GM19328 (cell line): ENCODE measurements at regions not wholly inside any gene's neighbourhood (a gene's known extent, or its start where the extent isn't known, plus 50 kb on each side); places are given as distances from the start of the nearest gene placed in this dataset.
"Not testable (repeated sequence)": the region's sequence is repeated elsewhere in the genome, so short reads cannot be mapped to it uniquely, and the experiment has no call there.

Experiments used
- ATAC-seq: cut with Tn5 transposase; IDR thresholded peaks from one replicate; pipeline ENCODE4 v1.9.1; 2021; ENCODE audit warnings: mild to moderate bottlenecking, moderate library complexity; ENCODE audit not compliant: unreplicated experiment

DNA sequence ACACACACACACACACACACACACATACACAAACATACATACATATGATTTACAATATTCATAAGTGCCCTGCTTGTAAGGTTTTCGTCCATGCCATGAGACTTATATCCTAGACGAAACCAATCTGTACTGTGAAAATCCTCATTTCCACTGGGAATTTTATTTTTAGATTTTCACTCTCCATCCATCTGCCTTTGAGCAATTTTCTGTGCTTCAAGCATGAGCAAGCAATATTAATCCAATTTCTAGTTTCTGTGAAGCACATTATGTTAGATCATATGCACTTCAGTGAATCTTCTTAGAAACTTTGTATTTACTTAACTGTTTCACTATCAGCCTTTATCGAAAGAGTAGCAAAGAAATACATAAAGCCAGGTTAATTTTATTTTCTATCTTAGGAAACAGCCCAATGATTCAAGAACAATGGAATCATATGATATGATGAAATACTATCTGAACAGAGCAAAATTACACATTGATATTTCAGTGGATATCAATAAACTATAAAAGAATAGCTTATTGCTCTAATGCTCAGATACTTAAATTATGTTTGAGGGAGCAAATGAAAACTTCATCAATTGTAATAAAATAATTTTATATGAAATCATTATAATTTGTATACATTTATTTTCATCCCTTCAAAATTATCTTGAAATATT, 1100.7 kb upstream of the MIR17HG start:
- no peak for ATAC-seq

DNA sequence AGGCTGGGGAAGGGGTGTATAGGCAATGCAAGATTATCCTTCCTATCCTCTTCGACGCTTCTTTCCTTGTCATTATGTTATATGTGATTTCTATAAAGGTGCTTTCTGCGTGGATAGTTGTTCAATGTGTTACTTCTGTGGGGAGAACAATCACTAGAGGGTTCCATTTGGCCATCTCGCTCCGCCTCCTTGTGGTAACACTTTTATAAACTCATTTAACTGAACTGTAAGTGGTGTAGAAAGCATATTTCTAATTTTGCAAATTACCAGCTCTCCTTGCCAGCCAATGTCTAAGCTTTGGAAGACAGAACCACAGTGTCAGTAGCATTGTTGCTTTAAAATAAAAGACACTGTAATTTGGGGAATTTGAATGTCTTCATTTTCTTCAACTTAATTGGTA, 1093.7 kb upstream of the MIR17HG start:
- no peak for ATAC-seq

DNA sequence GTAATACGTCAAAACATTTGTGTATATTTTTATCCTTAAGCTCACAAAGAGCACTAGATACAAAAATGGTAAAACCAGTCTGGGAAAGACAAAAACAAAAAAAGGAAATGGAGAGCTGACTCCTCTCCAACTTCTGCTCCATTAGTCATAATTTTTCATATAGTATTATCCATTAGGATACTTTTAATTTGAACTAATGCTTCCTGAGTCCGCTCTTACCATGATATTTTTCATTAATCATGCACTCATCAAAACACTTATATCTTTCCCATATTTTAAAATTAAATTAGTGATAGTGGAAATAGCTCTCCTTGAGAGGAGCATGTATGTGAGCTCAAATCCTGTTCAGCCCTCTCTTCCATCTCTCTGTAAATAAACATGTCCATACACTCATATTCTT, 1093.0 kb upstream of the MIR17HG start:
- ATAC-seq: no peak

DNA sequence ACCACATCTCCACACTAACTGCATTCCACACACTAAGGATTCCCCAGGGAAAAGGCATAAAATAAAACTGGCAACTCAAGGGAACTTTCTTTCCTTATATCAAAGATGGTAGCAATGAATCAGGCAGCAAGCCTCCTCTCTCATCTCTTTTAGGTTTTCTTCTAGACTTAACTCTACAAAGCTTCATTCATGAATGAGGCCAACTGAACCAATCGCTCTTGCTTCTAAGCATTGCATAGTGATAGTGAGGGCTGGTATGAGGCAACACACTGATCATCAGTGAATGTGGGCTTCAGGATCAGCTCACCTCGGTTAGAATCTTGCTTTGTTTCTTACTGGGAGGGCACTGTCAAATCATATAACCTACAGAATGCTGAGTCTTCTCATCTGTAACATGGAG, 1090.7 kb upstream of the MIR17HG start:
- ATAC-seq: no peak

DNA sequence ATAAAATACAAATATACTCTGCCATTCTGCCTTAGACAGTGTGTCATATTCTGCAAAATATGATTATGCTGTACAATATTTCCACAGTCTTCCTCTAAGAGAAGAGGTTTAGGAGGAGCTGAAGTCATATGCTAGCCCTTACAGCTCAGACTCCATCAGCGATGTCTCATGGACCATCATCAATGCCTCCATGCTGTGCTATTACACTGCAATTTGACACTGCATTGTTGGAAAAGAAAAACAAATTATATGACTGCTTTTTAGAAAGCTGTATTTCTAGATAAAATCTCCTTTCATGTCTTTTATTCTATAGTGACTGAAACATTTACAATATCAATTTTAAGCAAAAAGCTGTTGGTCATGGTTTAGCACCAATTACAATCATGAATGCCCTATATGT, 1089.4 kb upstream of the MIR17HG start:
- no peak for ATAC-seq

DNA sequence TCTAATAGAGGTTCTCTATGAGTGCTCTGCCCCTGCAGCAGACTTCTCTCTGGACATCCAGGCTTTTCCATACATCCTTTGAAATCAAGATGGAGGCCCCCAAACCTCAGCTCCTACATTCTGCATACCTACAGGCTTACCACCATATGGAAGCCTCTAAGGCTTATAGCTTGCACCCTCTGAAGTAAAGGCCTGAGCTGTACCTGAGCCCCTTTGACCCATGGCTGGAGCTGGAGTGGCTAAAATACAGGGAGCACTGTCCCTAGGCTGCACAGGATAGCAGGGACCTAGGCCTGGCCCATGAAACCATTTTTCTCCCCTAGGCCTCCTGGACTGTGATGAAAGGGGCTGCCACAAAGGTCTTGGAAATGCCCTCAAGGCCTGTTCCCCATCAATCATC, 1086.1 kb upstream of the MIR17HG start:
- ATAC-seq: no peak

DNA sequence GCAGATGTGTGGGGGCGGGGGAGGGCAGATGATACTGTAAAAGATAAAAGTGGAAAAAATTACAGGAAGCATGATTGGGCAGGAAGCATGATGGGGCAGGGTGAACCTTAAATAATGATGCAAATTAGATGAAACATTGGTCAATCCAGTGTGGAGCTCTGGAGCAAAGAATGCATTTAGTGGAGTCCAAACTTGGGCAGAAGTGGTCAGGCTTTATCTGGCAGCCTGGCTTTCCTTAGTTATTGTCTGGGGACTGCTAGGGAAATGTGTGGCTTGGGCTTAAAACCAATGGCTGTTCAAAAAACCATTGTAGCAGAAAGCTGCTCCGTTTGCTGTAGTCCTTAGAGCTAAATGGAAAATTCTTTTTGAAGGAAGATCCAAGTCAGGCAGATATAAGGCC, 1077.3 kb upstream of the MIR17HG start:
- ATAC-seq: no peak

DNA sequence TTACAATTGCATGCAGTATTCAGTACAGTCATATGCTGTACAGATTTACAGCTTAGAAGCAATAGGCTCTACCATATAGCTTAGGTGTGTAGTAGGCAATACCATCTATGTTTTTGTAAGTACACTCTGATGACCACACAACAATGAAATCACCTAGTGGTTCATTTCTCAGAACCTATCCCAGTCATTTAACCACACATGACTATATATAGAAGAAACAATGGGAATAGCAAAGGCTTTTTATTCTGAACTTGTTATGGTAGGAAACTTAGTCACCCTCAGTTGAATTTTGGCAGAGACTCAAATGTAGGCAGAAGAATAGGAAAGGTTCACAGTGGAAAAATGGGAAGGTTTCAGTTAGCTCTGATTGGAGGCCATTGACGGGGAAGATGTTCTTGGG, 1075.1 kb upstream of the MIR17HG start:
- ATAC-seq: no peak

DNA sequence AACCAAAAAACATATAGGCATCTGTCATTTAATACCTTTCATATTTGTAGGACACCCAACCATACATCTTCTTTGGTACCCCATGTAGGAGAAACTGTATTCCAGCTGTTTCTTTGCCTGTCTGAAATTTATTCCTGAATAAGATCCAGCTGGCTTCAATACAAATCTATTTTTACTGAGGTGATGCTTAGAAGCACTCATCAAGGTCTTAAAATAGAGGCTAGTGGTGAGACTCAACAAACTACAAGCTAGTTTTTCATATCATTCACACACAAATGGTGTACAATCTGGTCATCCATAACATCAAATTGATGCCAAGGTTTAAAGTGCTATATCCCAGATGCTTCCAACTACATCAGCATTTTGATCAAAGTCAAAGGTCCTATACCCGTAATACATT, 1071.3 kb upstream of the MIR17HG start:
- no peak for ATAC-seq

DNA sequence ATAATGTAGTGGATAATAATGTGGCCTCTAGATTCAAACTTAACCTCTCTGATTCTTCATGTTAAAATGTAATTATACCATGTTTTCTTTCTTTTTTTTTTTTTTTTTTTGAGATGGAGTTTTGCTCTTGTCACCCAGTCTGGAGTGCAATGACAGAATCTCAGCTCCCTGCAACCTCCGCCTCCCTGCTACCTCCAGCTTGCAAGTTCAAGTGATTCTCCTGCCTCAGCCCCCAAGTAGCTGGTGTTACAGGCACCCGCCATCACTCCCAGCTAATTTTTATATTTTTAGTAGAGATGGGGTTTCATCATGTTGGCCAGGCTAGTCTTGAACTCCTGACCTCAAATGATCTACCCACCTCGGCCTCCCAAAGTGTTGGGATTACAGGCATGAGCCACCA, 1069.3 kb upstream of the MIR17HG start:
- not testable (repeated sequence) for ATAC-seq

DNA sequence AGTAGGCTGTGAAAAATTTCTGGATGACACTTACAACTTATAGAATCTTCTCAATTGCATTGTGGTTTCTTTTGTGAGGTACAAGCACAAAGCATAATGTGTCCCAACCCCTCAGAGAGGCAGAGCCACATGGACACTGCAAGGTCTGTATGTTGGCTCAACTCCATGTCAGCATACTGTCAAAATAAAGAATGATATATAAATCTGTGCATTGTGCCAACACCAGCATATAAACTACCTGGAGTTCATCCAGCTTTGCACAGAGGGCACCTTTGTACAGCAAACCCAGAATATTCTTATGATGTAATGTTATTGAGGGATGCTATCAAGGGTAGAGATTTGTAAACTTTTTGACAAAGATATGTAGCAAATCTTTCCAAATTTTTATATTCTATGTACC, 1065.8 kb upstream of the MIR17HG start:
- ATAC-seq: no peak

DNA sequence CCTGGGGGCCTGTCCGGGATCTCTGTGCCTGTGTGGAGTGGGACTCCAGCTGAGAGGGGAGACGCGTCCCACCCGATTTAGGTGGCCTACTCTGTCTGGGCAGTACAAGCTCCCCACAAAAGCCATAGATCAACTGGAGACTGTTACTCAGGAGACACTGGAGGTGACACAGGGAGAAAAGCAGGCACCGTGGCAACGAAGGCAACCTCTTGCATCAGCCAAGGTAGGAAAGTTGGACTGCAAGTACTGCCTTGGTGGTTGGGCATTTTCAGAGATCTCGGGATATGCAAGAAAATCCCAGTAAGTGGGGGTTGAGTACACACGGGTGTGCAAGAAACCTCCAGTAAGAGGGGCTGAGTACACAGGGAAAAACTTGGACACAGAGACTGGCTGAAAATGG, 1060.0 kb upstream of the MIR17HG start:
- no peak for ATAC-seq

DNA sequence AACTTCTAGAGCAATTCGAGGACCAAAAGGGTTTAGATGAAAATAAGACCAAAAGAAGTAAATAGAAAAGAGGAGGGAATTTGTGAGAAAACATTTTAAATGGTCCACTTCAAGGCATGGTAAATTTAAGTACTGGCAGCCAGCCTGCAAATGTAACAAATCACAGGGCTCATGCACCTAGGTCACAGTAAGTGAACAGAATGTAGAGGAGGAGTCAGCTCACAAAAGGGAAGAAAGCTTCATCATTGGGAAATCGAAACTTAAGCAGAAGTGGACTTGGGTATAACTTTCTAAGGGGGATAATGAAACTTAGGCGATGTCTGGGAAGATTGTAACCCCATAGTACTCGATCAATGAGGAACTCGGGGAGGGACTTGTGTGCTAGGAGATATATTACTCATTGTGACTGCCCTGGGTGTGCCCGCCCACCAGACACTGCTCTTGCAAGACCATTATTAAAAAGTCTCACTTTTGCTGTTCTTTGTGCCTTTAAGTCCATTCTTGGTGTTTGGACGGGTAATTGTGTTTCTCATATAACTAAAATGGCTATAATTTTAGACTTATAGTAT, 1053.6 kb upstream of the MIR17HG start:
- ATAC-seq: no peak

DNA sequence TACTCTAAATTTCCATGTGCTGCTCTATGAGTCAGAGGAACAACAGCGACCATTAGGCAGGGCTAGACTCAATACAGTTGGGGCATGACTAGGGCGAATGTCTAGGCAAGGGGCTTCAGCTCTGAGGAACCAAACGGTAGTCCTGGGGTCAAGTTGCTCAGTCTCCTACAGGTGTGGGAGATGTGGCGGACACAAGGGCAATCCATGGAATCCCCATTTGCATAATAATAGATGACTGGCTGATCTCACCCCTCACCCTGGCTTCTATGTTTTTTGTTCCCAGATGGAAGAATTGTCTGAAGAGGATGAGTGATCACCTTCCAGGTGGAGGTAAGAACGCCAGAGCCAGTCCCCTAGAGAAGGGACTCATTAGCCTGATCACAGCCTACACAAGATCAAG, 1048.2 kb upstream of the MIR17HG start:
- no peak for ATAC-seq

DNA sequence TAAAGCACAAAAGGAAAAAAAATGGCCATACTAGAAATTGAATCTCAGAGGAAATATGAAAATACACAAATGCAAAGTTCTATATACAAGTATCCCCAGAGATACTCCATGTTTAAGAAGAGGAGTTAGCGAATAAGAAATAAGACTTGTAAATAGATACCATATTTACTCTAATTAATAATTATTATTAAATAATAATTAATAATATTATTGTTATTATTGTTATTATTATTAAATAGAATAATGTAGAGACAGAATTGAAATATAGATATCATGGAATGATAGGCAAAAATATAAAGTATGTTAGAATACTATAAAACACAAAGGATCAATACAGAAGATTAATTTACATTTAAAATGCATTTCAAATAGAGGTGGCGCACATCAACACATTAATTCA, 1047.5 kb upstream of the MIR17HG start:
- ATAC-seq: no peak

DNA sequence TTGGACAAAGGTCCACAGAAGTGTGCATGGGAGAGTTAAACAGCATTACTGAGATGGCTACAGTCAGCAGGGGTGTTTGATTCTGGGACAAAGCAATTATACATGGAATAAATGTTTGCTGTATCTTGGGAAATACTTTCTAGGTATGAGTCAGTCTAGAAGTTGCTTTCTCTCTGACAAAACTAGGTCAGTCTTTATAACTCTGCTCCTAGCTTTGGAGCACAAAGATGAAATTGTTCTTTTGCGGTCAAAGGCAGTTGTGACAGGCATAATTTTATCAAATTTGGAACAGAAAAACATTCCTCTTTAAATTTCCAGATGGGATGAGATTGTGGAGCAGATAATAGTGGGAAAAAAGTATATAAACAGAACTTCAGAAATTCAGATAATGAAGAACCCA, 1045.4 kb upstream of the MIR17HG start:
- ATAC-seq: no peak

DNA sequence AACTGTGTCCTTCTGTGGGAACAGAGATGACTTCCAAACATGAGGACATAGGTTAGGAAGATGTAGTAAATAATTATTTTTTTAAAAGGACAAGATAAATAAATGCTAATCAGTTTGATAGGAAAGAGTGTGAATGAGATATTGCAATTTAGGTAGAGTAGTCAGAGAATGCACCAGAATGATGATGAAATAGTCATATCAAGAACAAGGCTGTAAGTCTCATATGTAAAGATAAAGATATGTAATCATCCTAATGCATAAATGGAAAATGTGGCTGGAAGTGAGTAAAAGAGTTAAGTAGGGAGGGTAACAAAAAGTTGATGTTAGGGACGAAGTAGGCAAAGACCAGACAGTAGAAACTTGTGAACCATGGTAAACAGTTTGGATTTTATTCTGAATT, 1041.7 kb upstream of the MIR17HG start:
- ATAC-seq: no peak

DNA sequence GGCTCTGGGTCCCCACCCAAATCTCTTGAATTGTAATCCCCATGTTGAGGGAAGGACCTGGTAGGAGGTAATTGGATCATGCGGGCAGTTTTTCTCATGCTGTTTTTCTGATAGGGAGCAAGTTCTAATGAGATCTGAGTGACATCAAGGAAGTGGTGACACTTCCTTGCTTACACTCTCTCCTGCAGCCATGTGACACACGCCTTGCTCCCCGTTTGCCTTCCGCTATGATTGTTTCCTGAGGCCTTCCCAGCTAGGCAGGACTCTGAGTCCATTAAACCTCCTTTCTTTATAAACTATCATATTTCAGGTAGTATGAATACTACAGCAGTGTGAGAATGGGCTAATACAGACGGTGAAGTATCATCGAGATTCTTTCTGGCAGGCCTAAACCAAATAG, 1040.4 kb upstream of the MIR17HG start:
- ATAC-seq: no peak

DNA sequence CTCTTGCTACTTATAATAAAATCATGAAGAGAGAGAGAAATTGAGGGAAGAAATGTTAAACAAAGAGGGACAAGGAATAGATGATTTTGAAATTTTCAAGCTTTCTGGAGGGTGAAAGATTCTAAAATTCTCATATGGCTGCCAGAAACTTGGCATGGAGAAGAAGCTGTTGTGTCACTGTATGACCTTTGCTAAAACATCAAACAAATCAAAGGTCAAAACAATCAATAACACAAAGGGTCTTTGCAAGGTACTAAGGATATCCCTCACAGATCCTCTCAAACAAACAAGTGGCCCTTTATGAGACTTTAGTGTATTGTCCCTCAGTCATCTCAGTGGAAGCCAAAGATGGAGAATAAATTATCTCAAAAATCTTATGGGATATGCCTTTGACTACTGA, 1039.2 kb upstream of the MIR17HG start:
- ATAC-seq: no peak

DNA sequence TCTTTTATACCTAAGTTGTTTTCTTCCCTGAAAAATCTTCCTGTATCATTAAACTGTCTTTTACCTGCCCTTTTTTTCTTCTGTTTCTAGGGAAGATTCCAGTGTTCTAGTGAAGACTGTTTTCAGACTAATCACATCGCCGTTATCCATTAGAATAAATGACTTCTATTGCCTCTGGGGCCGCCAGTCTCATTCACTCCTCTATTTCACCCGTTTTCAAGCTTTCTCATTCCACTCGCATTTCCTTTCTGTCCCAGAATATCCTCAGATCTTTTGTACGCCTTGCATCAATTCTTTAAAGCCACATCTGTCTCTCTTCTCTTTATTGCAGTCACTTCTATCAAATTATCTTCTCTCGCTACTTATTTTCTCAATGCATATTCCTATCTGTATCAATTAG, 1035.6 kb upstream of the MIR17HG start:
- ATAC-seq: no peak

DNA sequence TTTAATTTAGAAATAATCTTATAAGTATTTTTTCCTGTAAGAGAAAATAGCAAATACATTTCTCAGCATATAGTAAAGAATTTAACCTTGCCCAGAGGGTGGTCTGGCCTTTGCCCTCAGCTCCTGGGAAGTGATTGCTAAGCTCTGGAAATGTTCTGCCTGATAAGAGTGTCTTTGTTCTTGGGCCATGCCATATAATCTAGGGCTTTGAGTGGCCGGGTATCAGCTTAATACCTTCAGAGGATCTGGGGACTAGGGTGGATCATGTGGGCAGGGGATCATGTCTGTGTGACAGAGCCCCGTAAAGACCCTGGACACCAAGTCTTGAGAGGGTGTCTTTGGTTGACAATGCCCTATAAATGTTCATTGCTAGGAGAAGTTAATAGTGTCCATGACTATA, 1032.4 kb upstream of the MIR17HG start:
- no peak for ATAC-seq

DNA sequence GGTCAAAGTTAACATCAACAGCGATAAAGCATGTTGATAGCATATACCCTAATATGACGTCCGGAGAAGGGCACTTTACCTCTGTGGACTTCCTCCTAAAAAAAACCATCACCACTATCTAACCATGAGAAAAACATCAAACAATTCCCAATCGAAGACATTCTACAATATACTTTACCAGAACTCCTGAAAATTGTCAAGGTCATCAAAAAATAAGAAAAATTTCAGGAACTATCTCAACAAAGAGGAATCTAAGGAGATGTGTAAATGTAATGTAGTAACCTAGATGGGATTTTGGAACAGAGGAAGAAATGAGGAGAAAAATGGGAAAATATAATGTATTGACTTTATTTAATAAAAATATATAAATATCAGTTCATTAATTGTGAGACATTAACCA, 1026.8 kb upstream of the MIR17HG start:
- no peak for ATAC-seq

DNA sequence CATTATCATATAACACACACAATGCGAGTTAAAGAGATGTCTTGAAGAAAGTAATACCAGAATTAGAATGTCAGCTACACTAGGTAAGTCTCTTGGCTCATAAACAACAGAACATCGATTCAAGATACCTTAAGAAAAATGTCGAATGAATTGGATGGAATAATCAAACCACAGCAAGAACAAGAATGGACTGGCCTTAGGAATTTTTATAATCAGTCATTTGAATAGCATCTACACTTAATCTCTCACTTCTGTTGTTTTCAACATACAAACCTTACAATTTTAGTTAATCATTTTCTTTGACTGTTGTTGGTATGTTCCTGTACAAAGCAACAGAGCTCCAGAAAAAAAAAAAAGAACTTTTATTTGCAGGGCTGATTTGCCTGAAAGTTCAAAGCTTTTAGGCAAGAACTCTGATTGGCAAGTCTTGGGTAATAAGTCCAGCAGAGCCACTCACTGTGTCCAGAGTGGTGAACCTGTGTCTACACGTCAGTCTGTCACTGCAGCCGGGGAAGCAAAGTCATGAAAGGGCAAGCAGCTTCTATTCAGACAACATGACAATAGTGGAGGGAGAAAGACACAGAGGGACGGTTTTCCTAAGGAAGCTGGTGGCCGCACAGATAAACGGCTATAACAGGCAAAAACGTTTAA, 1026.1 kb upstream of the MIR17HG start:
- no peak for ATAC-seq
